GM19025 (cell line): ENCODE measurements at regions not wholly inside any gene's neighbourhood (a gene's known extent, or its start where the extent isn't known, plus 50 kb on each side); places are given as distances from the start of the nearest gene placed in this dataset.
A peak's percentile ranks its signal among the peaks of the same experiment; 100 is the strongest.
"Not testable (repeated sequence)": the region's sequence is repeated elsewhere in the genome, so short reads cannot be mapped to it uniquely, and the experiment has no call there.

Source experiments
- ATAC-seq: cut with Tn5 transposase; IDR thresholded peaks from one replicate; pipeline ENCODE4 v1.9.1; 2021; ENCODE audit warnings: mild to moderate bottlenecking, low read depth, moderate library complexity; ENCODE audit not compliant: unreplicated experiment

DNA sequence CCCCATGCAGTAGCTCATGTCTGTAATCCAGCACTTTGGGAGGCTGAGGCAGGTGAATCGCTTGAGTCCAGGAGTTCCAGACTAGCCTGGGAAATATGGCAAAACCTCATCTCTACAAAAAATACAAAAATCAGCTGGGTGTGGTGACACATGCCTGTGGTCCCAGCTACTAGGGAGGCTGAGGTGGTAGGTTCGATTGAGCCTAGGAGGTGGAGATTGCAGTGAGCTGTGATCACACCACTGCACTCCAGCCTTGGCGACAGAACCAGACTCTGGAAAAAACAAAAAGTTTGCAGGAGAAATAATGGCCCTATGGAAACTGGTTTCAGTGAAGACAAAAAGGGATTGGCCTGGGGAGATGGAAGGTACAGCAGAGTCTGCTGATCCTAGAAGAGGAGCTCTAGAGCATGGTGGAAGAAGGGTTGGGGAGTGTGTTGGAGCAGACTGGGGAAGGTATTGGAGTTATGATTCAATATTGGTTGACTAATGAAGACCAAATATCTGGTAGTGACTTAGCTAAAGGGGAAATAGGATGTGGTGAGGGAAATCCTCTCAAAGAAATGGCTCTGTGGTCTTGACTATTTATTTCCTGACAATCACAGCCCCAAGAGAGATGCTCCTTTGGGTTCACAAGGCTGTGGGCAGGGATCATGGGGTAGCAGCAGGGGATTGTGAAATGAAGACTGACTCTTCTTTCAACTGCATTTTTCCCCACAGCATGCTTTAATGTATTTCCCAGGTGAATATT lies 281.9 kb downstream of the UTRN start:
- no peak for ATAC-seq

DNA sequence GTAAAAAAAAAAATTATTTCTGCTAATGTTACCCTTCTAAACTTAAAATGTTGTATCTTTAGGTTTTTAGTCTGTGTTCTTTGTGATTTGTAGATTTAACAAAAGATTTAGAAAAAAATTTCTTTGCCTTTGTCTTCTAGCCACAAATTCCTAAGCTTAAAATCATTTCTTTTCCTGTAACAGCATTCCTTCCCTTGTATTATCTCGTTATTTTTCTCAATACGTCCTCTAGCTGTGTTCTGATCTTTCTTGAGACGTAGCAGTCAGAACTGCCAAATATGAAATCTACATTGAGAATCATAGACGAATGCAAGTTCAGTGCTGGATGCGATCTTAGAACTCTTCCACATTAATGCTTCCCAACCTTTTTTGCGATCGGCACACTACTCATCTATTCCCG lies 283.1 kb downstream of the UTRN start:
- no peak for ATAC-seq

DNA sequence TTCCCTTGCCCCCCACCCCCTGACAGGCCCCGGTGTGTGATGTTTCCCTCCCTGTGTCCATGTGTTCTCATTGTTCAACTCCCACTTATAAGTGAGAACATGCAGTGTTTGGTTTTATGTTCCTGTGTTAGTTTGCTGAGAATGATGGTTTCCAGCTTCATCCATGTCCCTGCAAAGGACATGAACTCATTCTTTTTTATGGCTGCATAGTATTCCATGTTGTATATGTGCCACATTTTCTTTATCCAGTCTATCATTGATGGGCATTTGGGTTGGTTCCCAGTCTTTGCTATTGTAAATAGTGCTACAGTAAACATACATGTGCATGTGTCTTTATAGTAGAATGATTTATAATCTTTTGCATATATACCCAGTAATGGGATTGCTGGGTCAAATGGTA lies 287.4 kb downstream of the UTRN start:
- ATAC-seq = not testable (repeated sequence)

DNA sequence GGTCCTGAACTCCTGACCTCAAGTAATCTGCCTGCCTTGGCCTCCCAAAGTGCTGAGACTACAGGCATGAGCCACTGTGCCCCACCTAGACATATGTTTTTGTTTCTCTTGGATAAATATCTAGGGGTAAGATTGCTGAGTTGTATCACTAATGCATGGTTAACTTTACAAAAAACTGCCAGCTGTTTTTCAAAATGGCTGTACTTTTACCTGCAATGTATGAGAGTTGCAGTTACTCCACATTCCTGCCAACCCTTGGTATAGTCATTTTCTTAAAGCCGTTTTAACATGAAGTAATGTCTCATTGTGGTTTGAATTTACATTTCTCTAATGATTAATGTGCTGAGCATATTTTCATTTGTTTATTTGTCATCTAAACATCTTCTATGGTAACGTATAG lies 289.7 kb downstream of the UTRN start:
- ATAC-seq = no peak

DNA sequence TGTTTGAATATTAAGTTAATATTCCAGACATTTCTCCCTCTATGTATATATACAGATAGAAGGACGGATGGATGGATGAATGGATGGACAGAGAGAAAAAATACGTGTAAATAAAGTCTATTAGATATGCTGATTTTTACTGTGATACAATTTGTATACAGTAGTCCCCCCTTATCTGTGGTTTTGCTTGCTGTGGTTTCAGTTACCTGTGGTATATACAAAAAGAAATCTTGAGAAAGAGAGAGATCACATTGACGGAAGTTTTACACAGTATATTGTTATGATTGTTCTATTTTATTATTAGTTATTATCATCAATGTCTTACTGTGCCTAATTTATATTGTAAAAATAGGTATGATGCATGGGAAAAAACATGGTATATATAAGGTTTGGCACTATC lies 290.2 kb downstream of the UTRN start:
- no peak for ATAC-seq

DNA sequence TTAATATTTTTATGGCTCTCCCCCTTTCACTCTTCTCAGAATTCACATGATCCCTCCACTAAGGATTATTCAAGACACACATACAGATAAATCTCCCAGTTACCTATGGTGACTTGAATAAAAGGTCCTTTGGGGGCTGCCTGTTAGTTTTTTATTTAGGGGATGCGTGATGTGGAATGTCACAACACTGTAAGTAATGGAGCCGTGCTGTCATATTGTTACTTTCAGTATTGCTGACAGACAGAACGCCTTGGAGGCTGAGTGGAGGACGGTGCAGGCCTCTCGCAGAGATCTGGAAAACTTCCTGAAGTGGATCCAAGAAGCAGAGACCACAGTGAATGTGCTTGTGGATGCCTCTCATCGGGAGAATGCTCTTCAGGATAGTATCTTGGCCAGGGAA lies 291.7 kb downstream of the UTRN start:
- ATAC-seq = no peak

DNA sequence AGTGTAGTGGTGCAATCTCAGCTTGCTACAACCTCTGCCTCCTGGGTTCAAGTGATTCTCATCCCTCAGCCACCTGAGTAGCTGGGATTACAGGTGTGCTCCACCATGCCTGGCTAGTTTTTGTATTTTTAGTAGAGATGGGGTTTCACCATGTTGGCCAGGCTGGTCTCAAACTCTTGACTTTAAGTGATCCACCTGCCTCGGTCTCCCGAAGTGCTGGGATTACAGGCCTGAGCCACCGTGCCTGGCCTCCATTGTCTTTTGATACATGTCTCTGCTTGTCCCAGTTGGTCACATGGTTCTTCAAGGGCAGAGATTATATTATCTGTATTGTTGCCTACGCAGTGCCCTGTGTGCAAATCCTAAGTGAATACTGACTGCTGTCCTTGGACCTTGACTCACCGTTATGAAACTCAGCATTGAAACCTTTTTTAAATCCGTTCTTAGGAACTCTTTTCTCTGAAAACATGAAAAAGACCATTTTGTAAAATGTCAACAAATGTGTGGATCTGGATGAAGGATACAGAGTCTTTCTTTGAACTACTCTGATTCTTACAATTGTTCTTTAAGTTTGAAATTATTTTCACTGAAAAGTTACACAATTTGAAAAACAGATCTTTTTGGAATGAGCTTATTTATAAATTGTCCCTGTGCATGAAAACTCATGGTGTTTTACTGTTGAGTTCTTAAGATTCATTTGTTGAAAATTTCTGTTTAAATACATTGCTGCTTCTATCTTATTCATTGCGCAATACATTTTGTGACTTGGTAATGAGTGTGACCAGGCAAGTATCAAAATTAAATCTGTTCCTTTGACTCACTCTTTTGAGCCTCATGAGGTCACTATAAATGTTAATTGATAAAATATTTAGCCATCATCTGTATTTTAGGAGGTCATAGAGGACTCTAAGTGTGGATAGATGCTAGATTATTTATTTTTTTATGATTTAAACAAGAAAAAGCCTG lies 293.5 kb downstream of the UTRN start:
- ATAC-seq = no peak

DNA sequence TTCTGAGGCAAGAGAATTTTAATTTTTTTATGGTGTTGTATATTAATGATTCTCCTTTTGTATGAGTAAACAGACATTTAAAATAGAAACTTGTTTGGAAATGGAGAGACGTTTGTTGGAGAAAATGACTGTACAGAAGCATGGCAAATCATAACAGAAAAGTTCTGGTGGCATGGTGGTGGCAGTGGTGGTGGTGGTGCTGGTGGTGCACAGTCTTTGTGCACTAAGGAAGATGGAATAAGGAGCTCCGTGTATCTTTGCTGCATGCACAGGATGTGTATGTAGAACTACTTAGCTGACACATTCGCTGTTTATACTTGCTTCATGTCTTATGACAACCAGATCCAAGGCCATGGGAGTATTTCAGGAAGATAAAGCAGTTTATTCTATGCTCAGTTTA lies 294.9 kb downstream of the UTRN start:
- no peak for ATAC-seq

DNA sequence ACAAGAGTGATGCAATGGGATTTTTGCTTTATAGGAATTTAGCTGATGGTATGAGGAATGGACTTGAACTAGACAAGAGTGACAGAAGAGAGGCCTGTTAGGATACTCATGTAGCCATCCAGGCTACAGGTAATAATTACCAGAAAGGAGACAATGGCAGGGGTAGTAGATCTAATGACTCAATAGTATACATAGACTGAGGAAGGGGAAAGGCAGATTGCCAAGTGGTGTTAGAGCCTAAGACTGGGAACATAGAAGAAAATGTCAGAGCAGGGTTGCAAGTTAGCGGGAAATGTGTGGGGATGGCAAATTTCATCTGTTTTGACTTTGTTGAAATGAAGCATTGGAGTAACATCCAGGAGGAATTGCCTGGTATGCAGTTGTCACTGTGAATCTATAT lies 295.6 kb downstream of the UTRN start:
- no peak for ATAC-seq

DNA sequence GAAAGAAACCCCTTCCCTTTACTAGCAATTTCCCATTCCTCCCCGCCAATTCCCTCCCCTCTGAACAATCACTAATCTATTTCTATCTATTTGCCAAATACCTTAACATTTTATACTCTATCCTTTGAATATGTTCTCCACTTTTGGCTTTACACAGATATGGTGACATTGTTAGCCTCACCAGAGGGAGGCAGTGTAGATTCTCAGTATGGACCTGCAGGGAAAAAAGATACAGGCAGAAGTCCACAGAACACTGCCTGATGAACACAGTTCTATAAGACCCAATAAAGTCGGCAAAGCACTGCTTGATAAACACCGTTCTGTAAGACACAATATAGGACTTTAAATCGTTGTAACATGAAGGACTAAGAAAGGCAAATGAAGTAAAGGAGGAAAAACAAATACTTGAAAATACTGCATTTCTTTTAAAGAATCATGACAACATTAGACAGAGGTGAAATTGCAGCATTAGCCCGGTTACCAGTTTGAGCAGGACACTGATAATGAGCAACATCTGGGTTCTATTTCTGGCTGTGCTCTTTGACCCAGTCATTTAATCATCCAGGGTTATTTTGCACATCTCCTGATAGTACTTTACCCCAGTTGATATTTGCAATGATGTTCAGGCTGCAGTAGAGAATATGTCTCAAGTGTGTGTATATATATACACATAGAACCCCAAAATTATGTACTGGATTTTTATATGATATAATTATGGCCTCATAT lies 296.8 kb downstream of the UTRN start:
- ATAC-seq = no peak

DNA sequence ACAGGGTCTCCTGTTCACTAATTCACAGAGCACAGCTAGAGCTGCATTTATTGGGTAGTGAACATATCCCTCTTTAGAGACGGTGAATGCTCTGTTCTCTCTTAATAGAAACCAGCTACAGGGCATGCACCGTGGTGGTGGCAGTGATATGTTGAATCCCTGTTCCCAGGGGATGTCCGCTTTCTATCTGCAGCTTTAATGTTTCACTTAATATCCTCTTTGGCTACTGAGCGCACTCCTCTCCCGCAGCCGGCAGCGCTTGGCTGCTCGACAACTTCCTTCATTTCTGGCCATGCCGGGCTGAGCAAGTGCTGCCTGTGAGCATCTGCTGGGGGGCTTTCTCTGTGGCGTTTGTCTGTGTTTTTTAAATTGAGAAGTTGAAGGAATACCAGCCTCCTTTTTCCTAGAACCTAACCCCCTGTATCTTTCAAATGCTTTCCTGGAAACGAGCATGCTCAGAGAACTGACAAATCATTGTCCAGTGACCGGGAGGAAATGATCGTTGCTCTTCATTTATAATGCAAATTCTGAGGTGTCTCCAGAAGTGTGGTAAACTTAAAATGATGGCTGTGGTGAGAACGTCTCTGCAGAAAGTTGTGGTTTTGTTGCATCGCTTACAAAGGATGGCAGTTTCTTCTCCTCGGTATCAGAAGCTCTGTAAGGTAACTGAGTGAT lies 297.9 kb downstream of the UTRN start:
- peak; percentile 87 for ATAC-seq

DNA sequence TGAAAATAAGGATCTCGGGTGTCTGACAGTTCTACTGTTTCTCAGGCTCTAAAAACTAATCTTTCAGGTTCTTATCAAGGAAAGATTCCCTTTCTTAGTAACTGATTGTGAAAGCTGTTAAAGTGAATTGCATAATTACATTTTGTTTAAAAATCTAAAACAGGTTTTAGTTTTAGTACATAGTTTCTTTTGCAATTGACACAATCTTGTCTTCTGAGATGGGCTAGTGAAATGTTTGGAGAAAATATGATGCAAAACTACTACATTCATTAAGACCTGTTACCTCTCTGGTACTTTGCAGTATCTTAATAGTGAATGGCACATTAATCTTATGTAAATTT lies 298.4 kb downstream of the UTRN start:
- ATAC-seq = no peak

DNA sequence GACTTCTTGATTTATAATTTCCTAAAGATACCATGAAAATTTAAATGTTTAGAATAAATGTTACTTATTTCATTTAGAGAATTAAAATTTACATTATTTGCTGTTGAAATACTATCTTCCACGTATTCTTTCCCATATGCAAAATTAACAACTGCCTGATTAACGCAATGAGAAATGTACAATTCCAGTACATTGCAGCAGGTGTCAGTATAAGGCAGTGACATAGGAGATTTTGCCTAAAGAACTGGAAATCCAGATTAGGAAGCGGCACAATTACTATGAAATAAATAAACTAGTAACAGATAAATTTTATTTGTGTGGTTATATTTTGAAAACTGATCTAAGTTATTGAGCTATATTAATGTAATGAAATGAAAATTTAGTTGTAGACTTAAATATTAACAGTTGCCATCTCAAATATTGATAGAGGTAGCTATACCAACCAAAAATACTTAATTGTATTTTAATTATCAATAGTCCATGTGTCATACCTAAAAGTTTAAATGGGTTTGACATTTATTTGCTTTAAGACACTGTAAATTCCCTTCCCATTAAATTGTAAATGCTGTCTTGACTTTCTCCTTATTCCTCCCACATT lies 300.2 kb downstream of the UTRN start:
- ATAC-seq = no peak

DNA sequence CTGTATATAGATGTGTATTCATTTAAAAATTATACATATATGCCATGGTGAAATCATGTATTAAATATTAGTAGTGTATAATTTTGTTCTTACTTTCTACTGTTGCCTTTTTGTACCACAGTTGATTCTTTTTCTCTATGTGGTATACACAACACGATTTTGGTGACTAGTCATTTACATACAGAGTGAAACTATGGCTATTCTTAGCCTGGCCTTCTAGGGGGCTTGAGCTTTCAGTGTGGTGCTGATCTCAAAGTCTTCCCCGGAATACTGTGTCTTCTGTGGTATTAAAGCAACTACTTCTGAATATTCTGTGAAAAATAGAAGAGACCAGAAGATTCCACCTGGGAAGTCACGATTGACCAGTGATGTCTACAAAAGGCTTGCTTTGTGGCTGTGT lies 301.9 kb downstream of the UTRN start:
- ATAC-seq = no peak

DNA sequence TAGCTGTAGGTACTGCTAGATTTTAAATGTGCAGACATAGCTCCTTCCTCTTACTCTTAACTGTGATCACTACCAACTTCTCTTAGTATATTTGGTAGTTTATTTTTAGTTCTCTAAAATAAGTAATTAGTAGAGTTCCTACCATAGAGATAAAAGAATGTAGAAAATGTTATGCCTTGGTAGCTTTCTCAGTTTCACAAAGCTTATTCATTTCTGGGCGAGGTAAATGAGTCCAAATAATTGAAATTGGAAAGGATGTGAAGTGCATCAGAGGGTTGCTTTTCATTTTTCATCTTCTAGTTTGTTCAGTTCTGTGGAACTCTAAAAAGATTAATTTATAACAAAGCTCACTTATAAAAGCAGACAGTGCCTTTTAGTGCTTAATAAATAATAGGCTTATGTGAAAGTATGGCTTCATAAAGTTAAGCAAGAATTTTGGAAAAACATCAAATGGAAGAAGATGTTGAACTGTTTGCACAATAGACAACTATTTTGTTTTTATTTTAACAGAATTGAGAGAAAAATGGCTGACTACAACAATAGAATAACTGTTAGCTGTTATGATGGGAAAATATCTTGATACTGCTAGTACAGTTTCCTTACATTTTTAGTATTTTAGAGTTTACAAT lies 303.7 kb downstream of the UTRN start:
- ATAC-seq = peak; percentile 54

DNA sequence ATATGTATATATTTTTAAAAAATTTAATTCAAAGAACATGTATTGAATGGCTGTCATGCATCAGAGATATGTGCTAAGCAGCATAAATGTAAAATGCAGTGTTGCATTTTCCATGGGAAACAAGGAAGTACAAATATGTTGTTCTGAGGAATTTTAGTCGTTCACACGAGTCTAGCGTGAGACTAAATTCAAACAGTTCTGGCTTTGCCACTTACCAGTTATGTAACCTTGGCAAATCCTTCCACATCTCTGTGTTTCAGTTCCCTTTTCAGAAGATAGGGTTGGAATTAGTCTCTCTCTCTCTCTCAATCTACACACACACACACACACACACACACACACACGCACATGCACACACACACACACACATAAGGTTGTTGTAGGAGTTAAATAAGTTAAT lies 305.4 kb downstream of the UTRN start:
- no peak for ATAC-seq

DNA sequence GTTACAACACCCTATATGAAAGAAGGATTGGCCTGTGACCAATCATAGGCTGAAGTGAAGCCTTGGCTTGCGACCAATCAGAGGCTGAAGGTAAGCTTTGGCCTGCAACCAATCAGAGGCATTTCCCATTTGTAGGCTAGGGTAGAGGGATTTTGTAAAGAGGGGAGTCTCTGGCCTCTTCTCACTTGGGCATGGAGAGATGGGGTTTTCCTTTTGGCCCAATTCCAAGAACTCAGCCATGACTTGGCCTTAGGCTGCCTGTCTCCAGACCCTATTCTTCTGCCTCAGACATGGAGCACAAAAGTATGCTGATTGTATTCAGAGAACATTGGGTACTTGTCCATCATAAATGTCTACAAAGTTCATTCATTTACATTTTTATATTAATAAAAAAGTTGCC lies 308.3 kb downstream of the UTRN start:
- no peak for ATAC-seq

DNA sequence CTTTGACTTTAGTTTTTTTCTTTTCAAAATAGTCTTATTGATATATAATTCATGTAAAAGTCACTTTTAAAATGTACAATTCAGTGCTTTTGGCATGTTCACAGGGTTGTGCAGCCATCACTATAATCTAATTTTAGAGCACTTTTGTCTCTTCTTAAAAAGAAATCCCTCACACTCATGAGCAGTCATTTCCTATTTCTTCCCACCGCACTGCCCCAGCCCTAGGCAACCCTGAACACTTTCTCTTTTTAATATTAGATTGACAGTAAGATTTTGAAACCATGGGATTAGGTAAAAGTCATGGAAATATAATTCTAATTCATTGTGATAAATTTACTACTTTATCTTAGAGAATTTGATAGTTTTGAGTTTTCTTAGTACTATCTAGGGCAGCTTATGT lies 309.4 kb downstream of the UTRN start:
- no peak for ATAC-seq

DNA sequence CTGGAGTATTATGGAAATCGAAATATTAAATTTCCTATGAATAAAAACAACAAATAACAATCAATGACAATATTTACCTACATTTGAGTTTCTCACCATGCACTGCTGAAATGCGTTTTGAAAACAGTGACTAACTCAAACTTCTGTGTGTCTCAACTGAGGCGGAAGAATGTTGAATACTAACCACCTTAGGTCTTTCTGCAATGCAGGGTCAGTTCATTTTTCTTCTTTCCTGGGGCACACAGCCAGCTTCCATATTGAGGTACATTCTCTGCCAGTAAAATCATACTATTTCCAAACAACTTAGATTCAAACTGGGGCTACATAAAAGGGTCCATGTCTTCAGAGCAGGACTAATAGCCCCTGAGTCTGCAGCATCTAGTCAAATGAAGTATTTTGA lies 310.1 kb downstream of the UTRN start:
- no peak for ATAC-seq

DNA sequence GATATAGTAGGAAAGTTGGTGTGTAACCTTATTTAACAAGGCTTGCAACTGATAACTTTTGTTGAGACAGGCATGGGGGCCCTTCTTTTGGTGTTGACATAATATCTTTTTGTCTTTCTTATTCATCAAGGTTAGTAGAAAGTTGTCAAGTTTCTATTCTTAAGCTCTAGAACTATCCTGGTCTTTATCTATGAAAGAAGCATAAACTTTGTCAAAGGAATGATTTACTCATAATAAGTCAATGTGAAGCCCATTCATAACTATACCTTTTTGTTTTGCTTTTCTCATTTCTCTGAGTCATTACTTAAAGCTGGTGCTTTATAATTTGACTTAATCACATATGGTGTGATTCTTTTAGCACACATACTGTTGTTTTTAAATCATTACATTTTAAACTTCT lies 312.4 kb downstream of the UTRN start:
- ATAC-seq = no peak
